ENCODE measurements at regions not wholly inside any gene's neighbourhood (a gene's known extent, or its start where the extent isn't known, plus 50 kb on each side); places are given as distances from the start of the nearest gene placed in this dataset.

- TF ChIP-seq GATA3 (IDR thresholded peaks at IDR 0.05; ENCODE audit: low read depth, low read length) (no peak), GATA2 (IDR thresholded peaks at IDR 0.05; ENCODE audit: low read depth, low read length) (no peak)
Measured at GRCh38 chr4:32148111-32148666, 1428.0 kb downstream of the PCDH7 start.

Measured in SH-SY5Y (cell line).